Peyer's patch (tissue), 4 donors: ENCODE measurements at regions not wholly inside any gene's neighbourhood (a gene's known extent, or its start where the extent isn't known, plus 50 kb on each side); places are given as distances from the start of the nearest gene placed in this dataset.

Source experiments
- POLR2A ChIP-seq, 2 donors: fragments of 450-650 bp; IDR thresholded peaks; one replicate each; pipeline ENCODE4 v1.5.1; 2017; ENCODE audit warnings: antibody characterized with exemption in 2 of 2, mild to moderate bottlenecking in 2 of 2, moderate library complexity in 2 of 2
- TF ChIP-seq, protein P1 (sequence below), 6 experiments: fragments of 450-650 bp in 4 of 6; fragments of 200-600 bp in 2 of 6; sonication (generic) in 1 of 6; IDR thresholded peaks; one replicate each; pipeline ENCODE4 v1.5.1; 2017 to 2019; ENCODE audit warnings: antibody characterized with exemption in 6 of 6, mild to moderate bottlenecking in 3 of 6, moderate library complexity in 1 of 6

DNA sequence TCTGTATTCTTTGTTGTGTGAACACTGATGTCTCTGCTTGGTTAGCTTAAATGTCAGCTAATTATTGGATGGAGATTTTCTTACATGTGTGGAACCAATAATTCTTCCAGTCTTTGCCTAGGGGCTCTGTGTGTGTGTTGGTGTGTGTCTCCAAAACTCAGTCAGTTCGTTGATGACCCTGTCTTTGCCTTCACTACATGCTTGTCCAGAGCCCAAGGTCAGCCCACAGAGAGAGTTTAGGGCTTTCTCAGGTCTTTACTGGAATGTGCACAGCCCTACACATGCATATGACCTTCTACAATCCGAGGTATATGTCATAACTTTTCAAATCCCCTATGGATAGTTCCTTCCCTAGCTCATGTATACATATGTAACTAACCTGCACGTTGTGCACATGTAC, 74.1 kb upstream of the LDAH start:
- TF ChIP-seq, protein P1, sequence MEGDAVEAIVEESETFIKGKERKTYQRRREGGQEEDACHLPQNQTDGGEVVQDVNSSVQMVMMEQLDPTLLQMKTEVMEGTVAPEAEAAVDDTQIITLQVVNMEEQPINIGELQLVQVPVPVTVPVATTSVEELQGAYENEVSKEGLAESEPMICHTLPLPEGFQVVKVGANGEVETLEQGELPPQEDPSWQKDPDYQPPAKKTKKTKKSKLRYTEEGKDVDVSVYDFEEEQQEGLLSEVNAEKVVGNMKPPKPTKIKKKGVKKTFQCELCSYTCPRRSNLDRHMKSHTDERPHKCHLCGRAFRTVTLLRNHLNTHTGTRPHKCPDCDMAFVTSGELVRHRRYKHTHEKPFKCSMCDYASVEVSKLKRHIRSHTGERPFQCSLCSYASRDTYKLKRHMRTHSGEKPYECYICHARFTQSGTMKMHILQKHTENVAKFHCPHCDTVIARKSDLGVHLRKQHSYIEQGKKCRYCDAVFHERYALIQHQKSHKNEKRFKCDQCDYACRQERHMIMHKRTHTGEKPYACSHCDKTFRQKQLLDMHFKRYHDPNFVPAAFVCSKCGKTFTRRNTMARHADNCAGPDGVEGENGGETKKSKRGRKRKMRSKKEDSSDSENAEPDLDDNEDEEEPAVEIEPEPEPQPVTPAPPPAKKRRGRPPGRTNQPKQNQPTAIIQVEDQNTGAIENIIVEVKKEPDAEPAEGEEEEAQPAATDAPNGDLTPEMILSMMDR (IDR thresholded peaks at IDR 0.05): no peak
- no peak for TF ChIP-seq POLR2A (IDR thresholded peaks at IDR 0.05)
